GM21576 (cell line): ENCODE measurements at regions not wholly inside any gene's neighbourhood (a gene's known extent, or its start where the extent isn't known, plus 50 kb on each side); places are given as distances from the start of the nearest gene placed in this dataset.

Source experiments
- ATAC-seq: cut with Tn5 transposase; IDR thresholded peaks from one replicate; pipeline ENCODE4 v1.9.1; 2021; ENCODE audit warnings: mild to moderate bottlenecking, moderate library complexity; ENCODE audit not compliant: unreplicated experiment

- ATAC-seq, result no peak
These were observed 591.0 kb upstream of the PFKP start for GRCh38 chr10:2476218-2476811.

- no peak for ATAC-seq
These were observed 591.6 kb upstream of the PFKP start for GRCh38 chr10:2475711-2476217.

DNA sequence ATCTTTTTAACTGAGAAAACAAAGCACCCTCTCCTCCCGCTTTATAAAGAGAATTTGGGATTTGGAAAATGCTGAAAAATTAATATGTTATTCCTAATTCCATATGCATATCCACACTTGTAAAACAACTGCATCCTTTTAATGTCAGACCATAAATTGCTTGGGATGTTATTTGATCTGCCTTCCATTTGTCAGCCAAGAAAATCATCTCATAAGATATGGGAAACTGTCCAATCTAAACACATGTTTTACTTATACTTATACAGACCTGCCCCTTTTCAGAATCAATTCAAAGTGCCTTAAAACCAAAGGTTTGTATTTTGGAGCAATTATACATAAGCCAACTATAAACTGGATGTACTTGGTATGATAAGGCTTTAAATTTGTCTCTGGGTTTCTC lies 595.5 kb upstream of the PFKP start:
- ATAC-seq, result no peak

DNA sequence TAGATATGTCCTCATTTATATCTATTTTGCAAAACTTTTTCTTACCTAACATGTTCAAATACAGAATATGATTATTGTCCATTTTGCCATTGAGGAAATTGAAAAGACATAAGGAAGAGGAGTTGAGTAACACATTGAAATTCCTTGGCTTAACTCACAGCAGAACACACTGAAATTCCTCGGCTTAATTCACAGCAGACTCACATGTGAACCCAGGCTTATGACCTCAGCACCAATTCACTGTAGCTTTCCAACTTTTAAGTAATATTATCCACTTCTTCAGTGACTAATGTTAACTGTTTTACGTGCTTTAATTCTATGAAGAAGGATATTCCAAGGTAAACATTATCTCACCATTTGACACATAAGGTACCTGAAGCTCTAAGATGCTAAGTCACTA lies 597.5 kb upstream of the PFKP start:
- ATAC-seq, result no peak

DNA sequence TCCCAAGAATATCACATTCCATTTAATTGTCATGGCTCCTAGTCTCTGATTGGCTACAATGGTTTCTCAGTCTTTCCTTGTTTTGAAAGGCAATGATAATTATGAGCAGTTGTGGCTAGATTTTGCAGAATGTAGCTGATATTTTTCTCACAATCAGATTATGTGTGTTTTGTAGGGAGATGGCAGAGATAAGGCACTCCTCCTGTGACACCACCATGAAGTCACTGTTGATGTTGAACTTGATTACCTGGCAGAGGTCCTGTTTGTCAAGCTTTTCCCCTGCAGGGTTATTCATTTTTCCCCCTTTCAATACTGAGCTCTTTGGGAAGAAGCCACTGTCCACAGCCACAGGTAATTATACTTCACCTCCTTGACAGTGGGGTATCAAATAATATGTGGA lies 602.9 kb upstream of the PFKP start:
- no peak for ATAC-seq

GRCh38 chr10:2463316-2463715 lies 604.0 kb upstream of the PFKP start:
- no peak for ATAC-seq

GRCh38 chr10:2462581-2462980 lies 604.8 kb upstream of the PFKP start:
- no peak for ATAC-seq

- ATAC-seq, result no peak
These were observed 606.5 kb upstream of the PFKP start for GRCh38 chr10:2460812-2461211.

DNA sequence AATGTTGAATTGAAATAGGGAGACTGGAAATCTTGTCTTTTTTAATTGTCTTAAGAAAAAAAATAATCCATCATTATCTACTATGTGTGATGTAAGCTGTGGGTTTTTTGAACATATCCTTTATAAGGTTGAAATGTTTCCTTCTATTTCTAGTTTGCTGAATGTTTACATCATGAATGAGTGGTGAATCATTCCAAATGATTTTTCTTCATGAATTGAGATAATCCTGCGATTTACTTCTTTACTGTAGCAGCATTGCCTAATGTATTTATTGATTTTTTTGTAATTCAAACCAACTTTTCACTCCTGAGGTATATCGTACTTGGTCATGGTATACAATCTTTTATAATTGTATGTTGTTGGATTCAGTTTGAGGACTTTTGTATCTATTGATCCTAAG lies 607.6 kb upstream of the PFKP start:
- ATAC-seq, result no peak

DNA sequence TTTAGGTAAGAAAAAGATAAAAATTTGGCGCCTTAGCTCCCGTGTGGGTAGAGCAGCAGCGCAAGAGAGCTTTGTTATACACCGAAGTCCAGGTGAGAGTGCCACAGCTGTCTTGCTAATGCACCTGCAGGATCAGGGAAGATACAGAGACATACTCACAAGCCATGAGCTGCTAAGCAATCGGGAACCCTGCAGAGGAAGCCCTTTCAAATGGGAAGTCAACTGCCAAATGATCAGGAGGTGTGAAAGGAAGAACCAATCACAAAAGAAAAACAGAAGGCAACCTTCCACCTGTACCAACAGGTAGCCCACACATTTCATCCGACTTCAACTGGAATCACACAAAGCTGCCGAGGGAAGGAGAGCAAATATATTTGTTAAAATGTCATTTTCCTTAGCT lies 610.5 kb upstream of the PFKP start:
- ATAC-seq, result no peak

- no peak for ATAC-seq
These were observed 622.0 kb upstream of the PFKP start for GRCh38 chr10:2445370-2445769.

GRCh38 chr10:2439983-2440382 lies 627.4 kb upstream of the PFKP start:
- ATAC-seq, result no peak

DNA sequence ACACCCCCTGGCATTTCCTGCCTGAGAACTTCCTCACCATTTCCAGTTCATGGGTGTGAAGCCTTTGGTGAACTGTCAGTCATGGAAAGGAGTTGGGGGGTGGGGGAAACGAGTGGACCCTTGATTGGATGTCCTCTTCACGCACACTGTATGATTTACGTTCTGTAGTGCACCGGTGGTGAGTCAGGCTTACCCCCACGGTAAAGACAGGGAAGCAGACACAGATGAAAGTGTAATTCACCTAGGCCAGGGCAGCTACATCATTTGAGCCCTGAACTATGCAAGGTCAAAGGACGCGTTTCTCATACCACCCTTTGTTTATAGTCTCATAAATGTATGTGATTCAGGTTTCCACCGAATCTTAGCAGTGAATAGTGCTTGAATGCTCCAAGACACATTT lies 628.3 kb upstream of the PFKP start:
- no peak for ATAC-seq

- ATAC-seq, result no peak
These were observed 629.0 kb upstream of the PFKP start for GRCh38 chr10:2438248-2438939.

GRCh38 chr10:2436933-2437332 lies 630.4 kb upstream of the PFKP start:
- no peak for ATAC-seq

DNA sequence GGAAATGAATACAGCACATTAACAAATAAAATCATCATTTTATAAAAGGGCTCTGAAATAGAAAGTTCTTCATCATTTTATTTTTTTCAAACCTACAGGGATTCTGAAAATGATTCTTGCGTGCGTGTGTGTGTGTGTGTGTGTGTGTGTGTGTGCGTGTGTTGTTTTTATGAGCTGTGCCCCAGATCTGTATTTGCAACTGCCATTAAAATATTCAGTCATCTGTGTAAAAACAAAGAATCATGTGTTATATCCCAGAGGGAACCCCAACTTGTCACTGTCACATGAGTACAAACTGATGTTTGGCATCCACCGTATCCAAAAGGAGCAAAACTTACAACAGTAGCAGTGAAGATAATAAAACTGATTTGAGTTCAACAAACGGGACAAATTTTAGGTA lies 635.4 kb upstream of the PFKP start:
- no peak for ATAC-seq

DNA sequence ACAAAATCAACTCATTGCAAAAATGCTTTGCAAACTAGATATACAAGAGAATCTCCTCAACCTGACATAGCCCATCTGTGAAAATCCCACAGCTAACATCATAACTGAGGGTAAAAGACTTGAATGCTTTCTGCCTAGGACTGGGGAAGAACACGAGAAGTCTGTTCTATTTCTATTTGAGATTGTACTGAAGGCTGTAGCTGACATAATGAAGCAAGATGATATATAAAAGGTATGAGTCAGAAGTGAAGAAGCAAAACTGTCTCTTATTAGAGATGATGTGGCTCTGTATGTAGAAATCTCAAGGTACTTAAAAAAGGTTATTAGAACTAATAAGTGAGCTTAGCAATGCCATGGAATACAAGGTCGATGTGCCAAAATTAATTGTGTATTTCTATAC lies 639.9 kb upstream of the PFKP start:
- no peak for ATAC-seq

- ATAC-seq, result no peak
These were observed 642.0 kb upstream of the PFKP start for GRCh38 chr10:2425320-2425719.

DNA sequence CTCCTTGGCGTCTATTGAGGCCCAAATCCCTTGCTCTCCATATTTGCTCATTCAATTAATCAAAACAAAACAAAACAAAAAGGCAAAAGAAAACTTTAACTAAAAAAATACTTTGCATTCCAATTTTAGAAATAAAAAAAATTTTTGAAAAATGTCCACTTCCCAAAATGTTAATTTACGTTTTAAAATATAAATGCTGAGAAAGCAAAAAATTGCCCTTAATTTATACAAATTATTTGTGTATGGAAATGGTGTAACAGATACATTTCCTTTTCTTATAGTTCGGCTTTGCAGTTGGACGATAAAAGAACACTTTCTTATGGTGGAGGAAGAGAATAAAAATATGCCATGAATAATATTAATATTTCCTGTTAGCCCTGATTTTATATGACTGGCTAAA lies 652.8 kb upstream of the PFKP start:
- ATAC-seq, result no peak

- no peak for ATAC-seq
These were observed 653.3 kb upstream of the PFKP start for GRCh38 chr10:2414039-2414438.

- no peak for ATAC-seq
These were observed 657.3 kb upstream of the PFKP start for GRCh38 chr10:2410049-2410448.

DNA sequence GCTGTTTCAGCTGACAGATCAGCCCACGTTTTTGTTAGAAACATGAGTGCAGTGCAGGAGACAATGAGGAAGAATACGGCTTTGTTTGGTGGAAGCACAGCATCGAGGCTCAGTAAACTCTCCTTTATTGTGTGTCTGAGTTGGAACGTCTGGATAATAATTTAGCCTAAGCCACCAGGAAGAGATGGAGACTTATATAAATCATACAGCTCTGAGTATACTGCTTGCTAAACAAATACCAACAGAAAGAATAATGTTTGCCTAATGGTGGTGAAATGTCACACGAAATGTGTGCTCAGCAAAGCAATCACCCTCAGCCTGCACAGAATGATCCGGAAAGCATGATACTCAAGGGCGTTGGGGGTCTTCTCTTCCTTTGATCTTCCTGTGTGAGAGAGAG lies 664.1 kb upstream of the ADARB2 start:
- no peak for ATAC-seq

DNA sequence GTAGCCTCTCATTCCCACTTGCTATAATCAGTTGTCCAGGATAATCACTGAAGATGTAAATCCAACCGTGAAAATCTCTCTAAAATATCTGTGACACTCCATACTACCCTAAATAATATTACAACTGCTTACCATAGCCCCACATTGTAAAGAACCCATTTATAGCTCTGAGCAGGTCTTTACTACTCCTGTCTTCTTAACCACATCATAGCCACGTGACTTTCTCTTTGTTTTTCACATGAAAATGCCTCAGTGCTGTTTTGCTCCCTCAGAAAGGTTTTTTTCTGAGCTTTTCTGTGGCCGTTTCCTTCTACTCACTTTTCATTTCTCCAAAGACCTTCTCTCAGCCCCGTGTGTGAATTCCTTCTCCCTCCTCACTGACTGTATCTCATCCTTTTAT lies 662.2 kb upstream of the ADARB2 start:
- no peak for ATAC-seq
